NB4 (cell line): ENCODE measurements at regions not wholly inside any gene's neighbourhood (a gene's known extent, or its start where the extent isn't known, plus 50 kb on each side); places are given as distances from the start of the nearest gene placed in this dataset.
"Not testable (repeated sequence)": the region's sequence is repeated elsewhere in the genome, so short reads cannot be mapped to it uniquely, and the experiment has no call there.

ENCODE experiments used
- DNase-seq: peaks from one replicate; pipeline ENCODE4 v3.0.0; 2010; ENCODE audit warnings: low read depth
- H3K4me3 ChIP-seq: one replicate; pipeline ENCODE4 v1.5.1; 2011; ENCODE audit warnings: mild to moderate bottlenecking, low read depth, low read length, moderate library complexity
- MYC ChIP-seq: IDR thresholded peaks from 2 replicates; pipeline ENCODE4 v1.6.1; 2011; ENCODE audit warnings: low read depth, low read length
- POLR2A ChIP-seq: IDR thresholded peaks from 2 replicates; pipeline ENCODE4 v1.6.1; 2011; ENCODE audit warnings: mild to moderate bottlenecking; ENCODE audit not compliant: insufficient read length; ENCODE audit errors: extremely low read depth
- TF ChIP-seq, protein P1 (sequence below): IDR thresholded peaks from 2 replicates; pipeline ENCODE4 v1.6.1; 2011; ENCODE audit warnings: low read depth, low read length
- TF ChIP-seq, protein P2 (sequence below): IDR thresholded peaks from one replicate; pipeline ENCODE4 v1.5.1; 2012; ENCODE audit warnings: low read depth, low read length

DNA sequence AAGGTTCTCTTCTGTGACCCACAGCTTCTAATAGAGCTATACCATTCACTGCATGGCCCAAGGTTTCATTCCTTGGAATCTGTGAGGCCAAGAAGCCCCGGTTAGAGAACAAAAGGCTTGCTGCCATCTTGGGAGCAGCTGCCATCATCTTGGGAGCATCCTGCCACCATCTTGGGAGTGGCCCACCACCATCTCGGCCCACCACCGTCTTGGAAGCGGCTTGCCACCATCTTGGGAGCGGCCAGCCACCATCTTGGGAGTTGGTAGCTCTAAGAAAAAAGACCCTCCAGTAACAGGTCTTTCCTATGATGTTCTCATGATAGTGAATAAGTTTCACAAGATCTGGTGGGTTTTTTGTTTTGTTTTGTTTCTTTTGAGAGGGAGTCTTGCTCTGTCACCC lies 703.9 kb upstream of the ANO3 start:
- no peak overlapping the region for H3K4me3 ChIP-seq
- no peak for DNase-seq
- TF ChIP-seq, protein P1, sequence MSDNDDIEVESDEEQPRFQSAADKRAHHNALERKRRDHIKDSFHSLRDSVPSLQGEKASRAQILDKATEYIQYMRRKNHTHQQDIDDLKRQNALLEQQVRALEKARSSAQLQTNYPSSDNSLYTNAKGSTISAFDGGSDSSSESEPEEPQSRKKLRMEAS: no peak
- TF ChIP-seq, protein P2, sequence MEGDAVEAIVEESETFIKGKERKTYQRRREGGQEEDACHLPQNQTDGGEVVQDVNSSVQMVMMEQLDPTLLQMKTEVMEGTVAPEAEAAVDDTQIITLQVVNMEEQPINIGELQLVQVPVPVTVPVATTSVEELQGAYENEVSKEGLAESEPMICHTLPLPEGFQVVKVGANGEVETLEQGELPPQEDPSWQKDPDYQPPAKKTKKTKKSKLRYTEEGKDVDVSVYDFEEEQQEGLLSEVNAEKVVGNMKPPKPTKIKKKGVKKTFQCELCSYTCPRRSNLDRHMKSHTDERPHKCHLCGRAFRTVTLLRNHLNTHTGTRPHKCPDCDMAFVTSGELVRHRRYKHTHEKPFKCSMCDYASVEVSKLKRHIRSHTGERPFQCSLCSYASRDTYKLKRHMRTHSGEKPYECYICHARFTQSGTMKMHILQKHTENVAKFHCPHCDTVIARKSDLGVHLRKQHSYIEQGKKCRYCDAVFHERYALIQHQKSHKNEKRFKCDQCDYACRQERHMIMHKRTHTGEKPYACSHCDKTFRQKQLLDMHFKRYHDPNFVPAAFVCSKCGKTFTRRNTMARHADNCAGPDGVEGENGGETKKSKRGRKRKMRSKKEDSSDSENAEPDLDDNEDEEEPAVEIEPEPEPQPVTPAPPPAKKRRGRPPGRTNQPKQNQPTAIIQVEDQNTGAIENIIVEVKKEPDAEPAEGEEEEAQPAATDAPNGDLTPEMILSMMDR: no peak
- TF ChIP-seq MYC: no peak
- TF ChIP-seq POLR2A: no peak

DNA sequence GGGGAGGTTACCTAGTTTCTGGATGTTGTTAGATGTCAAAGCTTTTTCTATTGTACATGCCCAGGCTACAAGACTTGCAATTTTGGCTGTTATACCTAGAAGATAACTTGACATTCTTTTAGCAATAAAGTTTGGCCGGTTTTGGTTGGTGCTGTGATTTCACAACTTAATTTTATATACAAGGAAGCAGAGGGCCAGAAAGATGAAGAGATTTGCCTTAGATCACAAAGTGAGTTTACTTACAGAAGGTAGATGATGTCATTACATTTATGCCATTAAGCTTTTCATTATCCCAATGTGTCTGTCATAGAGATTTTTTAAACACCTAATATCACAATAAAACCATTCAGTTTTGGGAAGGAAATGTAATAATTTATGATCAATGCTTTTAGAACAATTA lies 698.7 kb upstream of the ANO3 start:
- no peak for TF ChIP-seq MYC
- TF ChIP-seq, protein P1: no peak
- TF ChIP-seq, protein P2: no peak
- no peak overlapping the region for H3K4me3 ChIP-seq
- no peak for DNase-seq

DNA sequence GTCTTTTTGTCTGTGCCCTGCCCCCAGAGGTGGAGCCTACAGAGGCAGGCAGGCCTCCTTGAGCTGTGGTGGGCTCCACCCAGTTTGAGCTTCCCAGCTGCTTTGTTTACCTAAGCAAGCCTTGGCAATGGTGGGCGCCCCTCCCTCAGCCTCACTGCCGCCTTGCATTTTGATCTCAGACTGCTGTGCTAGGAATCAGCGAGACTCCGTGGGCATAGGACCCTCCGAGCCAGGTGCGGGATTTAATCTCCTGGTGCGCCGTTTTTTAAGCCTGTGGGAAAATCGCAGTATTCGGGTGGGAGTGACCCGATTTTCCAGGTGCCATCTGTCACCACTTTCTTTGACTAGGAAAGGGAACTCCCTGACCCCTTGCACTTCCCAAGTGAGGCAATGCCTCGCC lies 682.7 kb upstream of the ANO3 start:
- DNase-seq: not testable (repeated sequence)

DNA sequence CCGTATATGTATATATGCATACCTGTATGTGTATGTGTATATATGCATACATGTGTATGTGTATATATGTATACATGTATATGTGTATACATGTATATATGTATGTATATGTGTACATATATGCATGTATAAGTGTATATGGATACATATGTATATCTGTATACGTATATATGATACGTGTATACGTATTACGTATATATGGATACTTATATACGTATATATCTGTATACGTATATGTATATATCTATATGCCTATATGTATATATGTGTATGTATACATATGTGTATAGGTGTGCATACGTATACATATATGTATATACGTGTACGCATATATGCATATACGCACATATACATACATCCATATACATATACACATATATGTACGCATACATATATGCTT lies 681.6 kb upstream of the ANO3 start:
- TF ChIP-seq, protein P2: no peak
- TF ChIP-seq MYC (no peak), POLR2A (no peak)
- TF ChIP-seq, protein P1: no peak
- no peak overlapping the region for H3K4me3 ChIP-seq
- DNase-seq: no peak

More for the DNA sequence above, 682.7 kb upstream of the ANO3 start:
- not testable (repeated sequence) for H3K4me3 ChIP-seq

DNA sequence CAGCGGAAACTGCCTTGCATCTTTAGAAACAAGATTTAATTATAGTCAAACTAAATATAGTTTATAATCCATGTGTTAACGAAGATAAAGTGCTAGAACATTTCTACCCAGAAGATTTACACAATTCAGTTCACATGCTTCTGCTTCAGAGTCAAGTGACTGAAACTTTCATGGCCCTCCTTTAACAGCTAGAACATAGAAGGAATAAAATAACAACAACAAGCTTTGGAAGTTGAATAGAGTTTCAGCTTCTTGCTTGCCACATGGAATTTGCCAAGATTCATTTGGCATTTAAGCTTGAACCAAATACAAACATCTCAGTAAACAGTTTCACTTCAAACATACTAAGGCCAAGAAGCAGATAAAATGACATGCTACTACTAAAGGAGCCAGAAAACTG lies 676.3 kb upstream of the ANO3 start:
- DNase-seq: no peak
- no peak overlapping the region for H3K4me3 ChIP-seq
- TF ChIP-seq, protein P1: no peak
- TF ChIP-seq POLR2A: no peak
- no peak for TF ChIP-seq MYC
- TF ChIP-seq, protein P2: no peak

DNA sequence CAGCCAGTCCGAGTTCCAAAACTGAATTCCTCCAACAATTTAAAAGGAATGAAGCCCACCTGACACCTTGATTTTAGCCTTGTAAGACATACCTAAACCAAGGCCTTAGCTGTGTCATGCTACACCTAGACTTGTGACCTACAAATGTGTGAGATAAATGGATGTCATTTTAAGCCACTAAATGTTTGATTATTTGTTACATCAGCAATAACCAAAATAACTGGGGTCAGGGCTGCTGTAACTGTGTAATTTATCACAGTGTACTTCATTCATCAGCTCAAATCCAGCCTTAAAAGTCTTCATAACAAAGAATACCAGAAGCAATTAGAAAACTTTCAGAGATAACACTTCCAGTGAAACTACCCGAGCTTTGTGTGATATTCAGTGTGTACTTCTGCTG lies 673.0 kb upstream of the ANO3 start:
- TF ChIP-seq POLR2A: no peak
- TF ChIP-seq, protein P2: no peak
- no peak for TF ChIP-seq MYC
- TF ChIP-seq, protein P1: no peak

More for the DNA sequence above, 673.0 kb upstream of the ANO3 start:
- DNase-seq: no peak
- H3K4me3 ChIP-seq: no peak overlapping the region
